Left cardiac atrium (tissue), 4 donors: ENCODE measurements at regions not wholly inside any gene's neighbourhood (a gene's known extent, or its start where the extent isn't known, plus 50 kb on each side); places are given as distances from the start of the nearest gene placed in this dataset.
"Not testable (repeated sequence)": the region's sequence is repeated elsewhere in the genome, so short reads cannot be mapped to it uniquely, and the experiment has no call there.

Experiments used
- ATAC-seq, 2 donors: fragments of 200-7000 bp; cut with Tn5 transposase; one replicate each; pipeline ENCODE4 v1.9.1; 2020; ENCODE audit warnings: mild to moderate bottlenecking in 2 of 2, moderate library complexity in 2 of 2
- DNase-seq: peaks from one replicate; pipeline ENCODE4 v3.0.0-alpha.2; 2020
- intact Hi-C, 2 donors: fragments of 100-400 bp; cut with DNase I; formaldehyde crosslinking; loops; one replicate each; pipeline versions ENCODE4 v1.14.1 to v1.15.1; 2022 to 2023
- donor health status: DM: no; HTN: yes; CAD: no.
- donor health status: DM: no; HTN: yes; CAD: no; lungs with severe emphysema.
- donor health status: DM: yes; HTN: yes; CAD: no.
- donor health status: Dilated cardiomyopathy.

DNA sequence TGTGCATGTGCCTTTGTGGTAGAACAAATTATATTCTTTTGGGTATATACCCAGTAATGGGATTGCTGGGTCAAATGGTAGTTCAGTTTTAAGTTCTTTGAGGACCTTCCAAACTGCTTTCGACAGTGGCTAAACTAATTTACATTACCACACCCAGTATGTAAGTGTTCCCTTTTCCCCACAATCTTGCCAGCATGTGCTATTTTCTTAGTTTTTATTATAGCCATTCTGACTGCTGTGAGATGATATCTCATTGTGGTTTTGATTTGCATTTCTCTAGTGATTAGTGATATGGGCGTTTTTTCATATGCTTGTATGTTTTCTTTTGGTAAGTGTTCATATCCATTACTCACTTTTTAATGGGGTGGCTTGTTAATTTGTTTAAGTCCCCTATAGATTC lies 251.6 kb upstream of the DEFB112 start:
- ATAC-seq, result no peak
- intact Hi-C loops, result no loop called here
- no peak for DNase-seq

DNA sequence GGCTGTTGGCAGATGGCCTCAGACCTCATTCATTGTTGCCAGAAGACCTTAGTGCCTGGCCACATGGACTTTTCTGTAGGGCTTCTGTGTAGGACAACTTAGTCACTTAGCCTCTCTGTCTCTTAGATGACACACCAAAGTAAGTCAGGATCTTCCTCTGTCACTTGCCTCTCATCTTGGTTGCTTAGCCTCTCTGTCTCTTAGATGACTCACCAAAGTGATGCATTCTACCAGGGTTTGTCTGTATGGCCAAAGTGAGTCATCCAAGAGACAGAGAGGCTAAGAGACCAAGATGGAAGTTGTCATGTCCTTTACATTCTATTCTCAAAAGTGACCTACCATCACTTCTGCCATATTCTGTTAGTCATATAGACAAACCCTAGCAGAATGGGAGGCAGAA lies 255.9 kb upstream of the DEFB112 start:
- DNase-seq (no peak), ATAC-seq (no peak)
- intact Hi-C loops, result no loop called here

DNA sequence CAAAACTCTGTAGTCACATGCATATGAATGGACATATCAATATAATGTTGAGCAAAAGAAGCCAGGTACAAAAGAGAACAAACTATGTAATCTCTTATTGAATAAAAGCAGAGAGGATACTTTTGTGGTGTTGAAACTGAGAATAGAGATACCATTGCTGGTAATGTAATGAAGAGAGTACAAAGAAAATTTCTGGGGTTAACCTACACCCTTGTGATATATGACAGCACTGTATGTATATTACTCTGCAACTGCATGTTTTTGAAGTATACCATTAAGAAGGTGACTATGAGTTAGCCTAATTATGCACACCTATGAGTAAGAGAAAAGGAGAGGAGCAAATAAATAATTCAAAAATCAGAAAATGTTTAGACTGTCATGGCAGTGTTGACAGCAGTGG lies 268.8 kb upstream of the DEFB112 start:
- no peak for DNase-seq
- intact Hi-C loops, result no loop called here
- no peak for ATAC-seq

DNA sequence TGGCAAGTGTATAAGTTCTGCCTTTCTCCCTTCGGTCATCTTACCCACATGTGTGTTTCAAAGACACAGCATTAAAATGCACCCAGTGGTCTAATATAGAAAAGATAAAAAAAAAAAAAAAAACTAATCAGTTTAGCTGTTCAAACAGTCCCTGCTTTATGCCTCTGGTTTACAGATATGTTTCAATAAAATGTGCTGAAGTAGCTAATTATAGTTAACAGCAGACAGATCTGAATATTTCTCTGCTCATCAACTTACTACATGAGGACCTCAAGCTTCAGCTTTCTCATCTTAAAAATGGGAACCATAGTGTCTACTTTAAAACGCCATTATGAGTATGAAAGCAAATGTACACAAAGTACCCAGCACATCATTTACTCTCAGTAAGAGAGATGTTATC lies 280.6 kb upstream of the DEFB112 start:
- DNase-seq, result no peak
- no peak for ATAC-seq
- intact Hi-C loops, result no loop called here

DNA sequence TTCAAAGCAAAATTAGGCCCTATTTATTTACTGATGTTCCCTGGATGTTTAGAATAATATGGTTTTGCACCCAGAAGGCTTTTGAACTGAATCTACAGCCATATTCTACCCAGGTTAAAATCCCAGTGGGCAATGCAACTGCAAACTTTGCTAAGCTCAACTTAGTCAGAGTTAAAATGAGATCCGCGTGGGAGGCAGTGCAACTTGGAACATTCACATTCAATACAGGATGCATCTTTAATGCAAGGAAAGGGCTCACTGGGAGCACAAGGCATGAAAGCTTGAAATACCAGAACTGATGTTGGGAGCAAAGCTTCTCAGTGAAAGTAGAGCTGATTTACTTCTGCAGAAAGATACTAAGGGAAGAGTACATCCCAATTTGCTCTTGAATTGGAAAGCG lies 281.2 kb upstream of the DEFB112 start:
- DNase-seq (no peak), ATAC-seq (no peak)
- intact Hi-C loops, result no loop called here

DNA sequence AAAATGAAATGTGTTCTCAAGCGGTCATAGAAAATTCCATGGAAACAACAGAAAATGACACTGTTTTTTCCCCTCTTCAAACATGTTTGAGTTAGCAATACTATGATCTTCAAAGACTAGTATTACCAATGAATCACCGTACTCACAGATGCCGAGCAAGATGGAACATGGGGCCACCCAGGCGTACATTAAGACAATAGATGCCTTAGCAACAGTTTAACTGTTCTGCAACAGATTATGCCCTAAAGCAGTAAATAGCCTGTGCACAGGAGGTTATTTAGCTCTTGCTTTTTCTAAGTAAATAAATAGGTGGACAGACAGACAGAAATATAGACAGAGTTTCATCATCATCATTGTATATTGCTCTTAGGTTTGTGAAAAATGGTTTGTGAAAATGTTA lies 284.0 kb upstream of the DEFB112 start:
- no peak for DNase-seq
- no peak for ATAC-seq
- intact Hi-C loops, result no loop called here

DNA sequence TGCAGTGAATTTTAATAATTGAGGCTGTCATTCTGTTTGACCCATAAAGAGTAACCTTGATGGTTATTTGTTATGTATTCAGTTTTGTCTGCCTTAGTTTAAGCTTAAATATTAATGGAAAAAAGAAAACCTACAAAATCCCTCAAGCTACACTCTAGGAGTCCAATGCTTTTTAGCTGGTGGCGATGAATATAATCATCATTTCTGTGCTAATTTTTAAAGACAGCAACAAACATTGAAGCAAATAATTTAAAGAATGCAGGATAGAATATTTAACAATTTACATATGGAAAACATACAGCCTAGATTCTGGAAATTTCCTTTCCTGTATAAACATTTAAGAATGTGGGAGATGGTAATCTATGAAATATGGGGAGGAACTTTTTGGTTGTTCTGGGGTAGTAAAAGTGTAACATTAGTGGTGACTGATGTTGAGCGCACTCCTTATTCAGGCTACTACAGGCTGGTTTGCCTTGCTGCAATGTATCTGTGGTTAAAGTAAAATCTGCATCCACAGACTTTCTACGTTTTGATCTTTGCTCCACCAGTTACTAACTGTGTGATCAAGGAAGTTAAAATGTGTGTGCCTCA lies 287.9 kb upstream of the DEFB112 start:
- DNase-seq (no peak), ATAC-seq (no peak)
- intact Hi-C loops, result no loop called here

DNA sequence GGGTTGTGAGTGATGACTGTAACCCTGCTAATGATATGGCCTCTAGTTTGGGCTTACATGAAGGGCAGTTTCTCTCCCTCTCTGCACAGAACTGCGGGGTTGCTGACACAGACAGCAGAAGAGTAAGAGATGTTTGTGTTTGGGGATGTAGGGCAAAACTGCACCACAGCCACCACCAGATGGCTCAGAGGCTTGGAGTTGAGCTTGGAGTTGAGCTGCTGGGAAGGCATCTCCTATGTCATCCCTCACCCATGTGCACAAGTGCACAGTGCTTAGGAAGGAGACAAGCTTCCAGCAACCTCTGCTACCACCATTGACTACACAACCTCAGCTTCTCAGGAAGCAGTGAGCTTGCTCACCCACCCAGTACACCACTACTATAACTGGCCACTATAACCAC lies 303.9 kb upstream of the DEFB112 start:
- ATAC-seq, result no peak
- no peak for DNase-seq
- intact Hi-C loops, result no loop called here

DNA sequence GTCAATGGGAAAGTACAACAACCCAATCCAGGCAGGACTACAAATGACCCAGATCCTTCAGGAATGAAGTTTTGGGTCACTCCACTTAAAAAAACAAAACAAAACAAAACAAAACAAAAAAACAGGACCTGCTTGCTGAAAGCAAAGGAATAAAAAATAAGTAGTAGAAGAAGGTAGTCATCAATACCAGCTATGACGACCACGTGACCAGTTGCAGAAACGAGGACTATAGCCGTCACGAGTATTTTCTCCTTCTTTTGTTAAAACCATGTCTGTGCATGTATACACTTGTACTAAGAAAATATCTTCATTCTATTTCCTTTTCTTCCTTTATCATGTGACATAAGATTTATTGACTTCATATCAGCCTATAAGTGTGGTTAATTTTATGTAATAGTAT lies 308.4 kb upstream of the DEFB112 start:
- no peak for DNase-seq
- no peak for ATAC-seq
- intact Hi-C loops, result no loop called here

DNA sequence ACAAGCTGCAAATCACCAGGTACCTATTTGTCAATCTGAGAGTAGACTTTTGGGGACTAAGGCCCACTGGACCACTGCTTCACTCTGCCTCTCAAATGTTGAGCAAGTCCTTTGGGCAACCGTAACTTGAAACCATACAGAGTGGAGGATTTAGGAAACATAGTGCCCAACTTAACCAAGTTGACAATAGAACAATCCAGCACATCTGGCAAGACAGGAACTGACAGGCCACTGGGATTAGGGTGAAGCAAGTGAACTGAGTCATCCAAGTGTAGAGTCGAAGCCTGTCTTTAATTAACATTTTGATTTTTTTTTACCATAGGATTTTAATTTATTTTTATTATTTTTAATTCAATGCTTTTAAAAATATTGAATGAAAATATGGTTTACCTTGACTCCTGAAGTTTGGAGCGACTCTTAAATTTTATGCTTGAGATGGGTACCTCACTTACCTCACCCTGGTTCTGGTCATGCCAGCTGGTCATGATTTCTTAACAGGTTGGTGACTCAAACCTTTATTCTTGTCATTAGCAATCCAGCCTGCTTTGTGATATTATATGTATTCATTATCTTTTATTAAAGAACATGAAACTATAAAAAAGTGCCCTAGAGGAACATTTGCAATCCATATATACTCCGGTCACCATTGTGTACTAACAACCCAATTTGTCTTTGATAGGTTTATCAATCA lies 312.1 kb upstream of the DEFB112 start:
- ATAC-seq (no peak), DNase-seq (no peak)
- intact Hi-C loops, result no loop called here

DNA sequence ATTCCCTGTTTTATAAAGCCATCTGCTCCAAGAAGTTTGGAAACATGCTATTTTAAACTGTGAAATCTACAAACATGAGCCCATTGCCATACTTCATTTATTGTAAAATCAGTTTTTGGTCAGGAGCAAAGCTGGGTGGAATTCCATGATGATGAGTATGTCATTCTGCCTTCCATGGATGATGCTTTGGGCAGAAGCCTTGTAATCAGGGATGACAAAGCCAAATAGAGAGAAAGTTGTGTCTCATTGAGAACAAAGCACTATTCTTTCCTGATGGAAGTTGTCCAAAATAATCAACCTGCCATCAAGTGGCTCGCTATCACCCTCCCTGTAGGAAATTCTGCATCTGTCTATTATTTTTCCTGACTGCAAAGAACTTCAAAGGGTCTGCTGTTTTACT lies 313.0 kb upstream of the DEFB112 start:
- intact Hi-C loops, result no loop called here
- DNase-seq (no peak), ATAC-seq (no peak)

DNA sequence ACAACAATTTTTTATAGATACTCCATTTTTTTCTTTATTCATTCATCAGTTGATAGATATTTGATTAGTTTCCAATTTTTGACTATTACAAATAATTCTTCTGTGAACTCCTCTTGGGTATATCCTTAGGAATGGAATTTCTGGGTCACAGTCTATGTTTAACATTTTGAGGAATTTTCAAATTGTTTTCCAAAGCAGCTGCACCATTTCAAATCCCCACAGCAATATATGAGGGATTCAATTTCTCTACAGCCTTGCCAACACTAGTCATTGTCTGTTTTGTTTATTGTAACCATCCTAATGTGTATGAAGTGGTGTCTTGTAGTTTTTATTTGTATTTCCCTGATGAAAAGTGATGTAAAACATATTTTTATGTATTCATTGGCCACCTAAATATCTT lies 320.3 kb upstream of the DEFB112 start:
- ATAC-seq (no peak), DNase-seq (no peak)
- intact Hi-C loops, result no loop called here

DNA sequence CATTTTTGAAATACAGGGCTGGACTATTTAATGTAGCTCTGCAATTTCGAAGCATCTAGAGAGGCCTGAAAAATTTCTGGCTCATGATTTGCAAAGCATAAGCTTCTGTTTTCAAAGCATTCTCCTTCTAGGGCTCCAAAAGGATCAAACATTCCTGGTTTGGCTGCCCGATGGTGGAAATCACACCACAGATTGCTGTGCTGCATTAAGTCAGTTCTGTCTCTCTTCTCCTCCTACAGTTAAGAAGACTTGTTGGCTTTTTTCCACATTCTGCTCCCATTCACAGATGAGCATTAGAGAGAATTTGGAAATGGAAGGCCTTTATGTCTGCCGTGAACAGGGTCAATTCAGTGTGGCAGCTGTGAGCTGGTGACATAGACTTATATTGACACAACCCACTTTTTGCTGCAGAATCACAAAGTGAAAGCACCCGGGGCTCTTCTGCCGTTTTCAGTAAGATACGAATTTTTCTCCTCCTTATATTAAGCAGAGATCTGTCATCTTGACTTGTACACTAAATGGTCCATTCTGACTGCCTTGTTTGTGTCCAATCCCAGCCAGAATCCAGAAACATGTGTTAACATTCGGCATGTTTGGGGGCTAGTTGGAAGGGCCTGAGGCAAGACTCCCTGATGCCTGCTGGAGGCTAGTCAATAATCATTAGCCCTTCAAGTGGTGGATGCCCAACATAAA lies 330.8 kb upstream of the DEFB112 start:
- DNase-seq, result no peak
- intact Hi-C loops, result no loop called here
- no peak for ATAC-seq

DNA sequence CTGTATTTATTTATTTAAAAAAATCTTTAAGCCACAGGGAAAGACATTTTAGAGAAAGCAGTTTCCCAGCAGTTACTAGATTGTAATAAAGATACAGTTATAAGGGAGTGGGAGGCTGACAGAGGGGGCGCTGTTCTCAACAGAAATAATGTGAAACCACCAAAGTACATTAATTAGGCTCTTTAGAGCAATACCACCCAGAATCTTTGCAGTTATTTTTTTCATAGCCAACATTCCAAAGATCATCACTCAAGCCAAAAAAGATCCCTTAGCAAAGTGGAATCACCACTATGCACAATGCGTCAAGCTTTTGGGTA lies 331.3 kb upstream of the DEFB112 start:
- DNase-seq (no peak), ATAC-seq (no peak)
- intact Hi-C loops, result no loop called here

DNA sequence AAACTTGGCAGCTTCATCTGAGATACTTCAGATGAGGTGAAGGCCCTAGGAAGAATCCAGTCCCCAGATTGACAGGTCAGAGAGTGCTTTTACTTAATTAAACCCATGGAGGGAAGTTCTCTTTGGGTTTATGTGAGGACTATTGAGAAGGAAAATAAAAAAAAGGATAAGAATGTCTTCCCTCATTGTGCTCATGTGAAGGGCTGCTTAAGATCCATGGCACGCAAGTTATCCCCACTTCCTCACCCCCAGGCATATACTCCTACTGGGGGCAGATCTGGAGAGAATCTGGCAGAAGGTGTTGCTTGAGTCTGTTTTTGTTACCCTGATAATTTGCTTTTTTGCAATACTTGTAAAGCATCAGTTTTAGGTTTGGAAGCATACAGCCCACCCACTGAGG lies 322.9 kb upstream of the TFAP2D start:
- no peak for ATAC-seq
- intact Hi-C loops, result no loop called here
- no peak for DNase-seq

DNA sequence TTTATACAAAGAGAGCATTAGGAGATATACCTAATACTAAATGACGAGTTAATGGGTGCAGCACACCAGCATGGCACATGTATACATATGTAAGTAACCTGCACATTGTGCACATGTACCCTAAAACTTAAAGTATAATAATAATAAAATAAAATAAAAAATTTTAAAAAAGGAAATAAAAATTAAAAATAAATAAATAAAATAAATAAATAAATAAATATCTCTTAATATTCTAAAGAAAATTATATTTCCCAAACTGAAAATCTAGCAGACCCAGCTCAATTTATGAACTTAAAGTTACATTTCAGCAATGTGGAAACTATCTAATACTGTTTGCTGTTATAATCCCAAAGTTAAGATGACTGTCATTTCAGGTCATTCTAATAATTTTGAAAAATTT lies 319.2 kb upstream of the TFAP2D start:
- ATAC-seq, intact Hi-C loops, DNase-seq: not testable (repeated sequence)

DNA sequence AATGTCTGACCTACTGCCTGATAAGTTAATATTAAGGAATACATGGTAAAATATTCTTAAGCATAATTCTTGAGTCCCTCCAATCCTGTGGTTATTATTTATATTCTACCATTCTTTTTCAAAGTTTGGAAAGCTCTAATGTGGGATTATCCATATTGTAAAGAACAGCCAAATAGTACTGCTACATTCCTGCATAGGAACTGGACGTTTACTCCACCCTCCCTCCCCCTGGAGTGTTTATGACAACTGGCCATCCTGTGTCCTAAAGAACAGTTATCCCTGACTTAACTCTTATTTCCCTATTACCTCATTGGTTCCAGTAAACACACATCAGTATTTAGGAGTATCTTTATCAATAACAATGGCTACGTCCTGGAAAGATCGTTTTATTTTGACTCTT lies 308.7 kb upstream of the TFAP2D start:
- DNase-seq (no peak), ATAC-seq (no peak)
- intact Hi-C loops, result no loop called here

DNA sequence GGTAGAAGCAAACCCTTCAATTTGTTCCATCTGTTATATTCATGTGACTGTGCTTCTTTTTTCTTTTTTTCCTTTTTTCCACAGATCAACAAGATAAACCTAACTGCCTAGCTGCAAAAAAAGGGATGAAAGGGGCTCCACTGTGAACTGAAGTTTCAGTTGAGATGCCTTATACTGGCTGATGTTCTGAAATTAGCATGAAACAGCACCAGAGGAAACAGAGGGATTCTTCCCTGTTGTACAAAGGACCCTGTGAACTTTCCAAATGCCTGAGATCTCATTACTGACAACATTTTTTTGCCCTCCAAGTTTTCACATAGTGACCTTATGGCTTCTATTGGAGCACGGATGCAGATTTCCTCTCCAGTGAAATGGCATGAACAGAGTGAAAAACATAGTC lies 302.7 kb upstream of the TFAP2D start:
- intact Hi-C loops, result no loop called here
- no peak for ATAC-seq

DNA sequence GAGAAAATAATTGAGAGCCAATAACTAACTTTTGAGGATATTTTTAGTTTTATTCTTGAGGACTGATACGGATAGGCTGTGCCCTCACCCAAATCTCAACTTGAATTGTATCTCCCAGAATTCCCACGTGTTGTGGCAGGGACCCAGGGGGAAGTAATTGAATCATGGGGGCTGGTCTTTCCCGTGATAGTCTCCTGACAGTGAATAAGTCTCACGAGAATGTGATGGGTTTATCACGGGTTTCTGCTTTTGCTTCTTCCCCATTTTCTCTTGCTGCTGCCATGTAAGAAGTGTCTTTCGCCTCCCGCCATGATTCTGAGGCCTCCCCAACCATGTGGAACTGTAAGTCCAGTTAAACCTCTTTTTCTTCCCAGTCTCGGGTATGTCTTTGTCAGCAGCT lies 292.3 kb upstream of the TFAP2D start:
- ATAC-seq, intact Hi-C loops, DNase-seq: not testable (repeated sequence)

More for the DNA sequence above, 302.7 kb upstream of the TFAP2D start:
- no peak for DNase-seq

DNA sequence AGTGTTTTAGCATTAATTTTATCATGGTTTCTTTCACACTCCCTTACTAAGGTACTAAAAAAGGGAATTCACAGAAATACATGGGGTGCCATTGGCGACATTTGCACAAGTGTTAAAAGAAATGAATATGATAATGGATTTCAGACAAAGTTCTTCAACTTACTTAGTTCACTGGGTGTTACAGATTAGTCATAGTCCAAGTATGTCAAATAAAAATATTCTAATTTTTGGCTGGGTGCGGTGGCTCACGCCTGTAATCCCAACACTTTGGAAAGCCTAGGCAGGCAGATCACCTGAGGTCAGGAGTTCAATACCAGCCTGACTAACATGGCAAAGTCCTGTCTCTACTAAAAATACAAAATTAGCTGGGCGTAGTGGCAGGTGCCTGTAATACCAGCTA lies 286.1 kb upstream of the TFAP2D start:
- ATAC-seq (no peak), DNase-seq (no peak)
- intact Hi-C loops, result no loop called here

DNA sequence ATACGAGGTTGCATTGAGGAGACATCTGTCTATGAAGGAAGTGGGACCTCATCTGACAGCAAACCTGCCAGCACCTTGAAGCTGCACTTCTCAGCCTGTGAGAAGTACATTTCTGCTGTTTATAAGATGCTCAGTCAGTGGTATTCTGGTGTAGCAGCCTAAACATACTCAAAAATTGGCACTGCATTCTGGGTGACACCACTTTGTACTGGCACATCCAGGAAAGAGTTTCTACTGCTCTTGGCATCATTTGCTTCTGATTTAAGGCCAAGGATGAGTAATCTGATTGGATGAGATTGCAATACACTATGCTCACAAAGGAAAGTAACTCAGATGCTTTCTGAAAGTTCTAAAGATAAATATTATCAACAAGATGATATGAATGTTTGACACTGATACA lies 275.4 kb upstream of the TFAP2D start:
- DNase-seq, result no peak
- no peak for ATAC-seq
- intact Hi-C loops, result no loop called here
